Fibroblast of lung (primary cell): ENCODE measurements at regions not wholly inside any gene's neighbourhood (a gene's known extent, or its start where the extent isn't known, plus 50 kb on each side); places are given as distances from the start of the nearest gene placed in this dataset.

ENCODE experiments used
- DNase-seq, 2 donors: peaks; one replicate each; pipeline versions ENCODE4 v3.0.0 to v3.0.0-alpha.2; 2010; ENCODE audit warnings: low read depth in 2 of 2
- H2AFZ ChIP-seq: 2 replicates; pipeline ENCODE4 v1.5.1; 2012; ENCODE audit warnings: low read length, control low read depth, inconsistent platforms
- H3K27ac ChIP-seq: 2 replicates; pipeline ENCODE4 v1.5.1; 2011; ENCODE audit warnings: low read length, control low read depth; ENCODE audit not compliant: insufficient read depth
- H3K27me3 ChIP-seq: 2 replicates; pipeline ENCODE4 v1.5.1; 2011; ENCODE audit warnings: mild to moderate bottlenecking, low read length; ENCODE audit not compliant: control insufficient read depth, insufficient read depth
- H3K36me3 ChIP-seq: 2 replicates; pipeline ENCODE4 v1.5.1; 2011; ENCODE audit warnings: low read length; ENCODE audit not compliant: control insufficient read depth, insufficient read depth
- H3K4me1 ChIP-seq: 2 replicates; pipeline ENCODE4 v1.5.1; 2011; ENCODE audit warnings: low read length; ENCODE audit not compliant: control insufficient read depth, insufficient read depth; ENCODE audit errors: extremely low read depth
- H3K4me2 ChIP-seq: 2 replicates; pipeline ENCODE4 v1.5.1; 2011; ENCODE audit warnings: low read length, control low read depth; ENCODE audit not compliant: insufficient read depth; ENCODE audit errors: extremely low read depth
- H3K4me3 ChIP-seq, 4 experiments: fragments of 200-600 bp in 1 of 4; sonication (generic) in 1 of 4; replicated peaks in 1 of 4; 2 replicates each; pipeline ENCODE4 v1.5.1; 2011 to 2016; ENCODE audit warnings: low read length in 4 of 4, low read depth in 3 of 4, mild to moderate bottlenecking in 3 of 4, control low read depth in 2 of 4, inconsistent platforms in 1 of 4, mixed read lengths in 1 of 4; ENCODE audit not compliant: insufficient read depth in 1 of 4; ENCODE audit errors: control extremely low read depth in 1 of 4
- H3K79me2 ChIP-seq: 2 replicates; pipeline ENCODE4 v1.5.1; 2012; ENCODE audit warnings: mild to moderate bottlenecking, low read length, inconsistent platforms; ENCODE audit not compliant: control insufficient read depth, insufficient read depth
- H3K9ac ChIP-seq: 2 replicates; pipeline ENCODE4 v1.5.1; 2011; ENCODE audit warnings: mild to moderate bottlenecking, low read length, control low read depth; ENCODE audit not compliant: insufficient read depth
- H3K9me3 ChIP-seq: 2 replicates; pipeline ENCODE4 v1.5.1; 2012; ENCODE audit warnings: low read depth, low read length; ENCODE audit not compliant: control insufficient read depth, insufficient read depth
- H4K20me1 ChIP-seq: 2 replicates; pipeline ENCODE4 v1.5.1; 2011; ENCODE audit warnings: low read length; ENCODE audit not compliant: control insufficient read depth, insufficient read depth; ENCODE audit errors: extremely low read depth
- EZH2 ChIP-seq: IDR thresholded peaks from 2 replicates; pipeline ENCODE4 v1.5.1; 2012; ENCODE audit warnings: low read length, control low read depth, mild to moderate bottlenecking; ENCODE audit errors: missing control alignments
- TF ChIP-seq, protein P1 (sequence below), 2 donors: IDR thresholded peaks in 1 of 2; conservative IDR thresholded peaks in 1 of 2; 1 replicate in 1 of 2; 2 replicates in 1 of 2; pipeline ENCODE4 v1.5.1; 2011 to 2012; ENCODE audit warnings: low read length in 2 of 2, control low read depth in 1 of 2, inconsistent platforms in 1 of 2, low read depth in 1 of 2, mild to moderate bottlenecking in 1 of 2

GRCh38 chr13:59210543-59210942, 953.2 kb downstream of the DIAPH3 start:
- Histone ChIP-seq H4K20me1 (no peaks in the 10 kb centered on the region), H3K79me2 (no peaks in the 10 kb centered on the region), H3K9me3 (no peaks in the 10 kb centered on the region), H3K9ac (no peak overlapping the region), H2AFZ (no peak overlapping the region), H3K27ac (no peak overlapping the region), H3K4me3 (no peak overlapping the region), H3K36me3 (no peaks in the 10 kb centered on the region), H3K27me3 (no peaks in the 10 kb centered on the region), H3K4me1 (no peaks in the 10 kb centered on the region), H3K4me2 (no peak overlapping the region)
- peak; percentile 7 to 33 for DNase-seq
- TF ChIP-seq, protein P1, sequence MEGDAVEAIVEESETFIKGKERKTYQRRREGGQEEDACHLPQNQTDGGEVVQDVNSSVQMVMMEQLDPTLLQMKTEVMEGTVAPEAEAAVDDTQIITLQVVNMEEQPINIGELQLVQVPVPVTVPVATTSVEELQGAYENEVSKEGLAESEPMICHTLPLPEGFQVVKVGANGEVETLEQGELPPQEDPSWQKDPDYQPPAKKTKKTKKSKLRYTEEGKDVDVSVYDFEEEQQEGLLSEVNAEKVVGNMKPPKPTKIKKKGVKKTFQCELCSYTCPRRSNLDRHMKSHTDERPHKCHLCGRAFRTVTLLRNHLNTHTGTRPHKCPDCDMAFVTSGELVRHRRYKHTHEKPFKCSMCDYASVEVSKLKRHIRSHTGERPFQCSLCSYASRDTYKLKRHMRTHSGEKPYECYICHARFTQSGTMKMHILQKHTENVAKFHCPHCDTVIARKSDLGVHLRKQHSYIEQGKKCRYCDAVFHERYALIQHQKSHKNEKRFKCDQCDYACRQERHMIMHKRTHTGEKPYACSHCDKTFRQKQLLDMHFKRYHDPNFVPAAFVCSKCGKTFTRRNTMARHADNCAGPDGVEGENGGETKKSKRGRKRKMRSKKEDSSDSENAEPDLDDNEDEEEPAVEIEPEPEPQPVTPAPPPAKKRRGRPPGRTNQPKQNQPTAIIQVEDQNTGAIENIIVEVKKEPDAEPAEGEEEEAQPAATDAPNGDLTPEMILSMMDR (conservative IDR thresholded peaks at IDR 0.05 in 1 of 2, IDR thresholded peaks at IDR 0.05 in 1 of 2; ENCODE audit: low read depth in 1 of 2, low read length in 2 of 2) = no peak
- no peak for TF ChIP-seq EZH2

DNA sequence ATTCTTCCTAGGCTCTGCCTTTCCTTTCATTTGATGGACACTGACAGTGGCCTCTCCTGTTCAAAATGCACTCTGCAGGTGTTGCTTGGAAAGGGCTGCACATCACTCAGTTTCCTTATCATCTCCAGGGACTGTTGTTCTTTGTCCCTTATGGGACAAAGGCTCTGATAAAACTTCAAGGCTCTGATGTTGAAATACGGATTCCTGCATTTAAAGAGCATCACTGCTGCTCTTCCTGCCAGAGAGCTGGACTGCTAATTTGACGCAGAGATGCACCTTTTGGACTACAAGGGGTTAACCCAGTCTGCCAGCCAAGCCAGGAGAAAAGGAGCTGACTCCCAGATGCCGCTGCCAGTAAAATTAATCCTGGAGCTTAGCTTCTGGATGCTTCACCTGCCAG, 952.1 kb downstream of the DIAPH3 start:
- H3K4me2 ChIP-seq = no peak overlapping the region
- no peak for DNase-seq
- H3K4me3 ChIP-seq = no peak overlapping the region
- no peaks in the 10 kb centered on the region for H3K4me1 ChIP-seq
- no peaks in the 10 kb centered on the region for H3K36me3 ChIP-seq
- no peak overlapping the region for H2AFZ ChIP-seq
- no peaks in the 10 kb centered on the region for H3K27me3 ChIP-seq
- TF ChIP-seq EZH2 = no peak
- TF ChIP-seq, protein P1 (conservative IDR thresholded peaks at IDR 0.05 in 1 of 2, IDR thresholded peaks at IDR 0.05 in 1 of 2; ENCODE audit: low read depth in 1 of 2, low read length in 2 of 2) = no peak
- H3K9me3 ChIP-seq = no peaks in the 10 kb centered on the region
- H4K20me1 ChIP-seq = no peaks in the 10 kb centered on the region
- no peak overlapping the region for H3K27ac ChIP-seq
- no peak overlapping the region for H3K9ac ChIP-seq
- H3K79me2 ChIP-seq = no peaks in the 10 kb centered on the region

DNA sequence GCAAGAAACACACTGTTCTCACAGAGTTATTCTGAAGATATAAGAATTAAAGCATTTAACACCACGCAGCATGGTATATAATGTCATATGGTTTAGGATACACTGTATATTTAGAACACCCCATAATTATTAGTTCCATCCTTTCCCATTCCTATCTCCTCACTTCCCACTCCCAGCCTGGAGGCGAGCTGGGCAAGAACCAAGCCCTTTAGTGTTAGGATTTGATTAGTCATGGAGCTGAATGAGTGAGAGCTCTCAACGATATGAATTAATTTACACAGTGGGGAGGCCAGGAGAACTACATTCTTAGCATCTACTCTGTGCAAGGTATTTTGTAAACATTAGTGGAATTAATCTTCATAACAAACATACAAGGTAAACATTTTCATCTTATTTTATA, 934.3 kb downstream of the DIAPH3 start:
- TF ChIP-seq, protein P1 (conservative IDR thresholded peaks at IDR 0.05 in 1 of 2, IDR thresholded peaks at IDR 0.05 in 1 of 2; ENCODE audit: low read depth in 1 of 2, low read length in 2 of 2) = no peak
- TF ChIP-seq EZH2 = no peak
- no peaks in the 10 kb centered on the region for H3K9me3 ChIP-seq
- H2AFZ ChIP-seq = no peak overlapping the region
- no peak for DNase-seq
- no peaks in the 10 kb centered on the region for H3K27me3 ChIP-seq
- H3K36me3 ChIP-seq = no peaks in the 10 kb centered on the region
- no peak overlapping the region for H3K4me3 ChIP-seq
- no peaks in the 10 kb centered on the region for H4K20me1 ChIP-seq
- H3K9ac ChIP-seq = no peak overlapping the region
- H3K27ac ChIP-seq = no peak overlapping the region
- H3K79me2 ChIP-seq = no peaks in the 10 kb centered on the region
- H3K4me2 ChIP-seq = no peak overlapping the region
- no peaks in the 10 kb centered on the region for H3K4me1 ChIP-seq
